EL (cell line): ENCODE measurements at regions not wholly inside any gene's neighbourhood (a gene's known extent, or its start where the extent isn't known, plus 50 kb on each side); places are given as distances from the start of the nearest gene placed in this dataset.
A peak's percentile ranks its signal among the peaks of the same experiment; 100 is the strongest.

ENCODE experiments used
- DNase-seq: peaks from one replicate; pipeline ENCODE4 v3.0.0-alpha.2; 2016

GRCh38 chr1:172810480-172811175 is 151.7 kb downstream of the FASLG start:
- no peak for DNase-seq

- no peak for DNase-seq
These were observed 152.8 kb downstream of the FASLG start for GRCh38 chr1:172811694-172812093.

- DNase-seq = no peak
These were observed 153.2 kb downstream of the FASLG start for GRCh38 chr1:172812118-172812517.

GRCh38 chr1:172813330-172813729 is 154.4 kb downstream of the FASLG start:
- DNase-seq = no peak

- no peak for DNase-seq
These were observed 155.5 kb downstream of the FASLG start for GRCh38 chr1:172814428-172814827.

GRCh38 chr1:172815740-172816139 is 156.8 kb downstream of the FASLG start:
- DNase-seq = no peak

- no peak for DNase-seq
These were observed 160.1 kb downstream of the FASLG start for GRCh38 chr1:172818841-172819527.

- DNase-seq = peak; percentile 42
These were observed 161.7 kb downstream of the FASLG start for GRCh38 chr1:172820475-172821158.

- DNase-seq = peak; percentile 80
These were observed 162.8 kb downstream of the FASLG start for GRCh38 chr1:172821609-172822274.

- no peak for DNase-seq
These were observed 164.0 kb downstream of the FASLG start for GRCh38 chr1:172822886-172823285.

- DNase-seq = peak; percentile 85
These were observed 164.6 kb downstream of the FASLG start for GRCh38 chr1:172823534-172823933.

- DNase-seq = peak; percentile 17
These were observed 165.3 kb downstream of the FASLG start for GRCh38 chr1:172824209-172824608.

GRCh38 chr1:172826096-172826741 is 167.3 kb downstream of the FASLG start:
- DNase-seq = peak; percentile 91

- DNase-seq = no peak
These were observed 168.4 kb downstream of the FASLG start for GRCh38 chr1:172827301-172827700.

GRCh38 chr1:172827841-172828240 is 168.9 kb downstream of the FASLG start:
- no peak for DNase-seq

- no peak for DNase-seq
These were observed 173.3 kb downstream of the FASLG start for GRCh38 chr1:172832006-172832725.

- DNase-seq = no peak
These were observed 175.1 kb downstream of the FASLG start for GRCh38 chr1:172833954-172834353.

GRCh38 chr1:172834609-172835008 is 175.7 kb downstream of the FASLG start:
- DNase-seq = no peak

- DNase-seq = no peak
These were observed 176.9 kb downstream of the FASLG start for GRCh38 chr1:172835834-172836233.

GRCh38 chr1:172837816-172838679 is 179.1 kb downstream of the FASLG start:
- DNase-seq = peak; percentile 15

GRCh38 chr1:172838680-172839313 is 179.9 kb downstream of the FASLG start:
- DNase-seq = no peak
